HCT116 (cell line): ENCODE measurements at regions not wholly inside any gene's neighbourhood (a gene's known extent, or its start where the extent isn't known, plus 50 kb on each side); places are given as distances from the start of the nearest gene placed in this dataset.

ENCODE experiments used
- EGR1 ChIP-seq: IDR thresholded peaks from 2 replicates; pipeline ENCODE4 v1.6.1; 2012; ENCODE audit warnings: low read depth
- ELF1 ChIP-seq: IDR thresholded peaks from 2 replicates; pipeline ENCODE4 v1.6.1; 2012; ENCODE audit warnings: low read depth, borderline replicate concordance
- EZH2 ChIP-seq: fragments of 200-600 bp; sonication (generic); IDR thresholded peaks from 2 replicates; pipeline ENCODE4 v1.6.1; 2017; ENCODE audit warnings: antibody characterized with exemption, mixed run types
- POLR2A ChIP-seq: IDR thresholded peaks from 2 replicates; pipeline ENCODE4 v1.7.0; 2011; ENCODE audit warnings: borderline replicate concordance; ENCODE audit not compliant: insufficient read depth, insufficient read length; ENCODE audit errors: extremely low read depth
- TCF7L2 ChIP-seq: IDR thresholded peaks from 2 replicates; pipeline ENCODE4 v1.7.0; 2011; ENCODE audit warnings: borderline replicate concordance, inconsistent platforms; ENCODE audit not compliant: insufficient read depth, insufficient read length; ENCODE audit errors: extremely low read depth
- TF ChIP-seq, protein P1 (sequence below), 3 experiments: fragments of 200-600 bp in 1 of 3; sonication (generic) in 1 of 3; IDR thresholded peaks in 2 of 3; conservative IDR thresholded peaks in 1 of 3; 2 replicates each; pipeline ENCODE4 v1.5.1; 2012 to 2017; ENCODE audit warnings: low read depth in 2 of 3, low read length in 2 of 3, antibody characterized with exemption in 1 of 3, borderline replicate concordance in 1 of 3, control low read depth in 1 of 3, mild to moderate bottlenecking in 1 of 3, mixed read lengths in 1 of 3, mixed run types in 1 of 3, moderate library complexity in 1 of 3; ENCODE audit not compliant: insufficient read depth in 1 of 3
- TF ChIP-seq, protein P2 (sequence below): IDR thresholded peaks from 2 replicates; pipeline ENCODE4 v1.6.1; 2011; ENCODE audit warnings: mild to moderate bottlenecking, low read length, moderate library complexity; ENCODE audit not compliant: insufficient replicate concordance; ENCODE audit errors: extremely low read depth
- TF ChIP-seq, protein P3 (sequence below): IDR thresholded peaks from 2 replicates; pipeline ENCODE4 v1.6.1; 2012
- TF ChIP-seq, protein P4 (sequence below): IDR thresholded peaks from 2 replicates; pipeline ENCODE4 v1.6.1; 2012; ENCODE audit warnings: low read depth
- TF ChIP-seq, protein P5 (sequence below): IDR thresholded peaks from 2 replicates; pipeline ENCODE4 v1.6.1; 2012

DNA sequence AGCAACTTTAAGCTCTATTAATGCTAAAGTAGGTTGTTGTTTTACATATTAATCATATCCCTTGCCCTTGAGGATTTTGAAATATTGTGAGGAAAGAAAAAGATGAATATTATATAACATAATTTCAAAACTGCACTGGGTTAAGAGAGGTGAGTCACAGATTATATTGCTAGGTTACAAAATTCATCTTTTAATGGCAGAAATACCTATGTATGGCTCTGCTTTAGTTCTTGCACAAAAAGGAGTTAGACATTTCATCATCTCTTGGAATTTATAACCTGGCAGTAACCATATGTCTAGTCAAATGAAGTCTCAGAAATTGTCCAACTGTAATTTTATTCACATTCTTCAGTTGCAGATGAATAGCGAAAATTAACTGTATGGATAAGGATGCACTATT, 2041.1 kb downstream of the OLFM4 start:
- TF ChIP-seq, protein P1, sequence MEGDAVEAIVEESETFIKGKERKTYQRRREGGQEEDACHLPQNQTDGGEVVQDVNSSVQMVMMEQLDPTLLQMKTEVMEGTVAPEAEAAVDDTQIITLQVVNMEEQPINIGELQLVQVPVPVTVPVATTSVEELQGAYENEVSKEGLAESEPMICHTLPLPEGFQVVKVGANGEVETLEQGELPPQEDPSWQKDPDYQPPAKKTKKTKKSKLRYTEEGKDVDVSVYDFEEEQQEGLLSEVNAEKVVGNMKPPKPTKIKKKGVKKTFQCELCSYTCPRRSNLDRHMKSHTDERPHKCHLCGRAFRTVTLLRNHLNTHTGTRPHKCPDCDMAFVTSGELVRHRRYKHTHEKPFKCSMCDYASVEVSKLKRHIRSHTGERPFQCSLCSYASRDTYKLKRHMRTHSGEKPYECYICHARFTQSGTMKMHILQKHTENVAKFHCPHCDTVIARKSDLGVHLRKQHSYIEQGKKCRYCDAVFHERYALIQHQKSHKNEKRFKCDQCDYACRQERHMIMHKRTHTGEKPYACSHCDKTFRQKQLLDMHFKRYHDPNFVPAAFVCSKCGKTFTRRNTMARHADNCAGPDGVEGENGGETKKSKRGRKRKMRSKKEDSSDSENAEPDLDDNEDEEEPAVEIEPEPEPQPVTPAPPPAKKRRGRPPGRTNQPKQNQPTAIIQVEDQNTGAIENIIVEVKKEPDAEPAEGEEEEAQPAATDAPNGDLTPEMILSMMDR (IDR thresholded peaks at IDR 0.05 in 2 of 3, conservative IDR thresholded peaks at IDR 0.05 in 1 of 3; ENCODE audit: borderline replicate concordance in 1 of 3, insufficient read depth in 1 of 3, low read depth in 2 of 3, low read length in 2 of 3) = no peak
- no peak for TF ChIP-seq EZH2
- TF ChIP-seq EGR1 = no peak
- TF ChIP-seq, protein P2, sequence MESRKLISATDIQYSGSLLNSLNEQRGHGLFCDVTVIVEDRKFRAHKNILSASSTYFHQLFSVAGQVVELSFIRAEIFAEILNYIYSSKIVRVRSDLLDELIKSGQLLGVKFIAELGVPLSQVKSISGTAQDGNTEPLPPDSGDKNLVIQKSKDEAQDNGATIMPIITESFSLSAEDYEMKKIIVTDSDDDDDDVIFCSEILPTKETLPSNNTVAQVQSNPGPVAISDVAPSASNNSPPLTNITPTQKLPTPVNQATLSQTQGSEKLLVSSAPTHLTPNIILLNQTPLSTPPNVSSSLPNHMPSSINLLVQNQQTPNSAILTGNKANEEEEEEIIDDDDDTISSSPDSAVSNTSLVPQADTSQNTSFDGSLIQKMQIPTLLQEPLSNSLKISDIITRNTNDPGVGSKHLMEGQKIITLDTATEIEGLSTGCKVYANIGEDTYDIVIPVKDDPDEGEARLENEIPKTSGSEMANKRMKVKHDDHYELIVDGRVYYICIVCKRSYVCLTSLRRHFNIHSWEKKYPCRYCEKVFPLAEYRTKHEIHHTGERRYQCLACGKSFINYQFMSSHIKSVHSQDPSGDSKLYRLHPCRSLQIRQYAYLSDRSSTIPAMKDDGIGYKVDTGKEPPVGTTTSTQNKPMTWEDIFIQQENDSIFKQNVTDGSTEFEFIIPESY = no peak
- TF ChIP-seq, protein P3, sequence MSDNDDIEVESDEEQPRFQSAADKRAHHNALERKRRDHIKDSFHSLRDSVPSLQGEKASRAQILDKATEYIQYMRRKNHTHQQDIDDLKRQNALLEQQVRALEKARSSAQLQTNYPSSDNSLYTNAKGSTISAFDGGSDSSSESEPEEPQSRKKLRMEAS = no peak
- TF ChIP-seq TCF7L2 = no peak
- no peak for TF ChIP-seq POLR2A
- TF ChIP-seq, protein P4, sequence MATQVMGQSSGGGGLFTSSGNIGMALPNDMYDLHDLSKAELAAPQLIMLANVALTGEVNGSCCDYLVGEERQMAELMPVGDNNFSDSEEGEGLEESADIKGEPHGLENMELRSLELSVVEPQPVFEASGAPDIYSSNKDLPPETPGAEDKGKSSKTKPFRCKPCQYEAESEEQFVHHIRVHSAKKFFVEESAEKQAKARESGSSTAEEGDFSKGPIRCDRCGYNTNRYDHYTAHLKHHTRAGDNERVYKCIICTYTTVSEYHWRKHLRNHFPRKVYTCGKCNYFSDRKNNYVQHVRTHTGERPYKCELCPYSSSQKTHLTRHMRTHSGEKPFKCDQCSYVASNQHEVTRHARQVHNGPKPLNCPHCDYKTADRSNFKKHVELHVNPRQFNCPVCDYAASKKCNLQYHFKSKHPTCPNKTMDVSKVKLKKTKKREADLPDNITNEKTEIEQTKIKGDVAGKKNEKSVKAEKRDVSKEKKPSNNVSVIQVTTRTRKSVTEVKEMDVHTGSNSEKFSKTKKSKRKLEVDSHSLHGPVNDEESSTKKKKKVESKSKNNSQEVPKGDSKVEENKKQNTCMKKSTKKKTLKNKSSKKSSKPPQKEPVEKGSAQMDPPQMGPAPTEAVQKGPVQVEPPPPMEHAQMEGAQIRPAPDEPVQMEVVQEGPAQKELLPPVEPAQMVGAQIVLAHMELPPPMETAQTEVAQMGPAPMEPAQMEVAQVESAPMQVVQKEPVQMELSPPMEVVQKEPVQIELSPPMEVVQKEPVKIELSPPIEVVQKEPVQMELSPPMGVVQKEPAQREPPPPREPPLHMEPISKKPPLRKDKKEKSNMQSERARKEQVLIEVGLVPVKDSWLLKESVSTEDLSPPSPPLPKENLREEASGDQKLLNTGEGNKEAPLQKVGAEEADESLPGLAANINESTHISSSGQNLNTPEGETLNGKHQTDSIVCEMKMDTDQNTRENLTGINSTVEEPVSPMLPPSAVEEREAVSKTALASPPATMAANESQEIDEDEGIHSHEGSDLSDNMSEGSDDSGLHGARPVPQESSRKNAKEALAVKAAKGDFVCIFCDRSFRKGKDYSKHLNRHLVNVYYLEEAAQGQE = no peak
- TF ChIP-seq, protein P5, sequence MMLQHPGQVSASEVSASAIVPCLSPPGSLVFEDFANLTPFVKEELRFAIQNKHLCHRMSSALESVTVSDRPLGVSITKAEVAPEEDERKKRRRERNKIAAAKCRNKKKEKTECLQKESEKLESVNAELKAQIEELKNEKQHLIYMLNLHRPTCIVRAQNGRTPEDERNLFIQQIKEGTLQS = no peak
- no peak for TF ChIP-seq ELF1
